ENCODE measurements at regions not wholly inside any gene's neighbourhood (a gene's known extent, or its start where the extent isn't known, plus 50 kb on each side); places are given as distances from the start of the nearest gene placed in this dataset.

DNA sequence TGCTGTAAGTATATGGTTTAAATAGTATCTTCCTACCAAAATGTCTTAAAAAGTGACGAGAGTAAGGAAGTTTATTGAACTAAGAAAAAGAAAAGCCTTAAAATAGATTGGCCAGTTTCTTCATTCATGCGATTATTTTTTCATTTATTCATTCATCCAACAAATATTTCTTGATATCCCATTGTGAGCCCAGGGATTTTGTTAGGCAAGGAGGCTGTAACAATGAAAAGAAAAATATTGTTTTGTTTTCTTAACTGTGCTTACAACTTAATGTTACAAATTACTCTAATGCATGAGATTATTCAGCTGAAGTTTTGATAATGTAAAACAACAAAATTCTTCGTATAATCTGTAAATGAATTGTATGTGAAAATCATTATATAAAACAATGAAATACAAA, 882.0 kb downstream of the LTN1 start:
- ATAC-seq (no peak), DNase-seq (no peak)
- Histone ChIP-seq H3K4me3 (no peak overlapping the region), H3K4me1 (no peaks in the 10 kb centered on the region), H3K36me3 (no peaks in the 10 kb centered on the region), H3K27me3 (no peaks in the 10 kb centered on the region), H3K27ac (no peak overlapping the region), H3K9me3 (peaks cover 0 to 4% of the 10 kb centered on the region in 2 donors)
- TF ChIP-seq, protein P1, sequence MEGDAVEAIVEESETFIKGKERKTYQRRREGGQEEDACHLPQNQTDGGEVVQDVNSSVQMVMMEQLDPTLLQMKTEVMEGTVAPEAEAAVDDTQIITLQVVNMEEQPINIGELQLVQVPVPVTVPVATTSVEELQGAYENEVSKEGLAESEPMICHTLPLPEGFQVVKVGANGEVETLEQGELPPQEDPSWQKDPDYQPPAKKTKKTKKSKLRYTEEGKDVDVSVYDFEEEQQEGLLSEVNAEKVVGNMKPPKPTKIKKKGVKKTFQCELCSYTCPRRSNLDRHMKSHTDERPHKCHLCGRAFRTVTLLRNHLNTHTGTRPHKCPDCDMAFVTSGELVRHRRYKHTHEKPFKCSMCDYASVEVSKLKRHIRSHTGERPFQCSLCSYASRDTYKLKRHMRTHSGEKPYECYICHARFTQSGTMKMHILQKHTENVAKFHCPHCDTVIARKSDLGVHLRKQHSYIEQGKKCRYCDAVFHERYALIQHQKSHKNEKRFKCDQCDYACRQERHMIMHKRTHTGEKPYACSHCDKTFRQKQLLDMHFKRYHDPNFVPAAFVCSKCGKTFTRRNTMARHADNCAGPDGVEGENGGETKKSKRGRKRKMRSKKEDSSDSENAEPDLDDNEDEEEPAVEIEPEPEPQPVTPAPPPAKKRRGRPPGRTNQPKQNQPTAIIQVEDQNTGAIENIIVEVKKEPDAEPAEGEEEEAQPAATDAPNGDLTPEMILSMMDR (IDR thresholded peaks at IDR 0.05): no peak
- intact Hi-C loops (cut with DNase I): no loop called here

GRCh38 chr21:28110074-28110473, 882.6 kb downstream of the LTN1 start:
- Histone ChIP-seq H3K4me1 (no peaks in the 10 kb centered on the region), H3K4me3 (no peak overlapping the region), H3K27ac (no peak overlapping the region), H3K27me3 (no peaks in the 10 kb centered on the region), H3K36me3 (no peaks in the 10 kb centered on the region), H3K9me3 (peaks cover 0 to 4% of the 10 kb centered on the region in 2 donors)
- DNase-seq (no peak), ATAC-seq (no peak)
- intact Hi-C loops (cut with DNase I): no loop called here
- TF ChIP-seq, protein P1 (IDR thresholded peaks at IDR 0.05): no peak

DNA sequence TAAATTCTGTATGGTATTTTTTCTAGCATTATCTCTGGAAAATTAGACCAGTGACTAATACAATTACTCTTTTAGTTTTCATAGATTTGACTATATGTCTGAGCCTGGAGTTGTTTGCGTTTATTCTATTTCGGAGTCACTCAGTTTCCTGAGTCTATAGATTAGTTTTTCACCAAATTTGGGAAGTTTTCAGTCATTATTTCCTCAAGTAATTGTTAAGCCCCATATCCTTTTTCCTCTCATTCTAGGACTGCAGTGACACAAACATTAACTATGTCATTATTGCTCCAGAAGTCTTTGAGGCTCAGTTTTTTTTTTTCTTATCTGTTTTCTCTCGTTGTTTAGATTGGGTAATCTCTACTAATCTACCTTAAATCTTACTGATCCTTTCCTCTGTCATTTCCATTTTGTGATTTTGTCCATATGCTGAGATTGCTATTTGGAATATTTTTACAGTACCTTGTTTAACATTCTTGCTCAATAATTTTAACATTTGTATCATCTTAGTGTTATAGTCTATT, 886.2 kb downstream of the LTN1 start:
- Histone ChIP-seq H3K9me3 (peaks cover 0 to 4% of the 10 kb centered on the region in 2 donors), H3K27ac (no peak overlapping the region), H3K4me3 (no peak overlapping the region), H3K36me3 (no peaks in the 10 kb centered on the region), H3K4me1 (no peaks in the 10 kb centered on the region), H3K27me3 (no peaks in the 10 kb centered on the region)
- TF ChIP-seq, protein P1 (IDR thresholded peaks at IDR 0.05): no peak
- no peak for ATAC-seq
- DNase-seq: no peak
- intact Hi-C loops (cut with DNase I): no loop called here

- Histone ChIP-seq H3K36me3 (no peaks in the 10 kb centered on the region), H3K9me3 (no peaks in the 10 kb centered on the region)
- no peak for ATAC-seq
Observed at GRCh38 chr21:28104346-28104745, 888.3 kb downstream of the LTN1 start.

GRCh38 chr21:28100366-28100765, 892.3 kb downstream of the LTN1 start:
- ATAC-seq (no peak), DNase-seq (no peak)
- no peak overlapping the region for H3K27ac ChIP-seq
- no peaks in the 10 kb centered on the region for H3K4me1 ChIP-seq
- TF ChIP-seq, protein P1 (IDR thresholded peaks at IDR 0.05): no peak
- H3K4me3 ChIP-seq: no peak overlapping the region
- no peaks in the 10 kb centered on the region for H3K36me3 ChIP-seq
- H3K9me3 ChIP-seq: no peaks in the 10 kb centered on the region
- H3K27me3 ChIP-seq: no peaks in the 10 kb centered on the region
- intact Hi-C loops (cut with DNase I): no loop called here

More at GRCh38 chr21:28104346-28104745, 888.3 kb downstream of the LTN1 start:
- no peaks in the 10 kb centered on the region for H3K4me1 ChIP-seq
- H3K27ac ChIP-seq: no peak overlapping the region
- no peak overlapping the region for H3K4me3 ChIP-seq
- intact Hi-C loops (cut with DNase I): no loop called here
- no peaks in the 10 kb centered on the region for H3K27me3 ChIP-seq
- TF ChIP-seq, protein P1 (IDR thresholded peaks at IDR 0.05): no peak
- DNase-seq: no peak

Measured in left lung (tissue), 4 donors.